Neural cell (in vitro differentiated cells): ENCODE measurements at regions not wholly inside any gene's neighbourhood (a gene's known extent, or its start where the extent isn't known, plus 50 kb on each side); places are given as distances from the start of the nearest gene placed in this dataset.

Source experiments
- H2AFZ ChIP-seq: fragments of 200-600, 300-800 bp; sonication (generic), shearing (Covaris generic); 2 replicates; pipeline ENCODE4 v1.6.0; 2014; ENCODE audit warnings: low read depth, mild to moderate bottlenecking, antibody characterized with exemption, low read length, moderate library complexity
- H3F3A ChIP-seq: fragments of 200-600 bp; shearing (Covaris generic); 2 replicates; pipeline ENCODE4 v1.6.1; 2016; ENCODE audit warnings: mild to moderate bottlenecking, moderate library complexity, mixed read lengths, antibody characterized with exemption, low read length; ENCODE audit not compliant: insufficient read depth, poor library complexity, severe bottlenecking
- H3K27ac ChIP-seq: fragments of 200-600, 300-800 bp; sonication (generic), shearing (Covaris generic); 2 replicates; pipeline ENCODE4 v1.5.1; 2014; ENCODE audit warnings: mild to moderate bottlenecking, low read length, moderate library complexity
- H3K27me3 ChIP-seq: fragments of 300-800, 200-600 bp; sonication (generic), shearing (Covaris generic); 2 replicates; pipeline ENCODE4 v1.6.0; 2014; ENCODE audit warnings: mild to moderate bottlenecking, low read depth, low read length, moderate library complexity; ENCODE audit not compliant: insufficient read depth
- H3K36me3 ChIP-seq: fragments of 300-800, 200-600 bp; sonication (generic), shearing (Covaris generic); 2 replicates; pipeline ENCODE4 v1.5.1; 2014; ENCODE audit warnings: mild to moderate bottlenecking, antibody characterized with exemption, low read length, moderate library complexity; ENCODE audit not compliant: insufficient read depth
- H3K4me2 ChIP-seq: fragments of 300-800, 200-600 bp; sonication (generic), shearing (Covaris generic); 2 replicates; pipeline ENCODE4 v1.6.0; 2014; ENCODE audit warnings: mild to moderate bottlenecking, low read length
- H3K4me3 ChIP-seq: fragments of 300-800, 200-600 bp; sonication (generic), shearing (Covaris generic); 2 replicates; pipeline ENCODE4 v1.5.1; 2014; ENCODE audit warnings: mild to moderate bottlenecking, low read length, moderate library complexity
- H3K79me2 ChIP-seq: fragments of 200-600 bp; shearing (Covaris generic); replicated peaks from 2 replicates; pipeline ENCODE4 v1.6.0; 2014; ENCODE audit warnings: mild to moderate bottlenecking, low read length, moderate library complexity; ENCODE audit not compliant: insufficient read depth
- H3K9ac ChIP-seq: fragments of 300-800, 200-600 bp; sonication (generic), shearing (Covaris generic); 2 replicates; pipeline ENCODE4 v1.6.1; 2016; ENCODE audit warnings: mild to moderate bottlenecking, low read length, mixed read lengths
- H3K9me2 ChIP-seq: fragments of 200-600 bp; shearing (Covaris generic); 2 replicates; pipeline ENCODE4 v1.6.1; 2016; ENCODE audit warnings: mild to moderate bottlenecking, low read length, mixed read lengths; ENCODE audit not compliant: insufficient read depth
- H3K9me3 ChIP-seq: fragments of 200-600, 300-800 bp; sonication (generic), shearing (Covaris generic); 2 replicates; pipeline ENCODE4 v1.6.1; 2016; ENCODE audit warnings: mild to moderate bottlenecking, mixed run types, low read length, moderate library complexity, mixed read lengths
- H4K20me1 ChIP-seq: fragments of 200-600 bp; shearing (Covaris generic); 2 replicates; pipeline ENCODE4 v1.6.1; 2016; ENCODE audit warnings: mild to moderate bottlenecking, mixed run types; ENCODE audit not compliant: insufficient read depth
- CTCF ChIP-seq: fragments of 450-650 bp; IDR thresholded peaks from 2 replicates; pipeline ENCODE4 v1.5.1; 2014; ENCODE audit warnings: antibody characterized with exemption, mild to moderate bottlenecking, moderate library complexity; ENCODE audit not compliant: poor library complexity, severe bottlenecking
- EP300 ChIP-seq: fragments of 450-650 bp; conservative IDR thresholded peaks from 2 replicates; pipeline ENCODE4 v1.6.1; 2014; ENCODE audit warnings: antibody characterized with exemption, mild to moderate bottlenecking, moderate library complexity; ENCODE audit not compliant: poor library complexity, severe bottlenecking
- EZH2 ChIP-seq: fragments of 200-600, 300-800 bp; shearing (Covaris generic), sonication (generic); IDR thresholded peaks from 2 replicates; pipeline ENCODE4 v1.6.1; 2014; ENCODE audit warnings: antibody characterized with exemption, low read length, borderline replicate concordance, mild to moderate bottlenecking; ENCODE audit not compliant: insufficient read depth, poor library complexity, severe bottlenecking
- MXI1 ChIP-seq: fragments of 450-650 bp; conservative IDR thresholded peaks from 2 replicates; pipeline ENCODE4 v1.6.1; 2014; ENCODE audit warnings: antibody characterized with exemption, mild to moderate bottlenecking; ENCODE audit not compliant: poor library complexity, severe bottlenecking
- POLR2AphosphoS5 ChIP-seq: IDR thresholded peaks from 2 replicates; pipeline ENCODE4 v1.6.1; 2012
- RAD21 ChIP-seq: fragments of 450-650 bp; conservative IDR thresholded peaks from 2 replicates; pipeline ENCODE4 v1.6.1; 2014; ENCODE audit warnings: antibody characterized with exemption, mild to moderate bottlenecking, moderate library complexity
- SMC3 ChIP-seq: fragments of 450-650 bp; conservative IDR thresholded peaks from 2 replicates; pipeline ENCODE4 v1.6.1; 2014; ENCODE audit warnings: antibody characterized with exemption, mild to moderate bottlenecking, moderate library complexity; ENCODE audit not compliant: poor library complexity
- TAF1 ChIP-seq: IDR thresholded peaks from 2 replicates; pipeline ENCODE4 v1.6.1; 2012; ENCODE audit warnings: low read depth
- TF ChIP-seq, protein P1 (sequence below): IDR thresholded peaks from 2 replicates; pipeline ENCODE4 v1.6.1; 2012; ENCODE audit warnings: borderline replicate concordance

GRCh38 chr3:81197386-81197785, 564.1 kb downstream of the GBE1 start:
- H4K20me1 ChIP-seq, result no peaks in the 10 kb centered on the region
- H3F3A ChIP-seq, result no peaks in the 10 kb centered on the region
- H3K9me3 ChIP-seq, result no peaks in the 10 kb centered on the region
- TF ChIP-seq RAD21 (no peak), POLR2AphosphoS5 (no peak), EZH2 (no peak), MXI1 (no peak), CTCF (no peak), TAF1 (no peak)
- TF ChIP-seq, protein P1, sequence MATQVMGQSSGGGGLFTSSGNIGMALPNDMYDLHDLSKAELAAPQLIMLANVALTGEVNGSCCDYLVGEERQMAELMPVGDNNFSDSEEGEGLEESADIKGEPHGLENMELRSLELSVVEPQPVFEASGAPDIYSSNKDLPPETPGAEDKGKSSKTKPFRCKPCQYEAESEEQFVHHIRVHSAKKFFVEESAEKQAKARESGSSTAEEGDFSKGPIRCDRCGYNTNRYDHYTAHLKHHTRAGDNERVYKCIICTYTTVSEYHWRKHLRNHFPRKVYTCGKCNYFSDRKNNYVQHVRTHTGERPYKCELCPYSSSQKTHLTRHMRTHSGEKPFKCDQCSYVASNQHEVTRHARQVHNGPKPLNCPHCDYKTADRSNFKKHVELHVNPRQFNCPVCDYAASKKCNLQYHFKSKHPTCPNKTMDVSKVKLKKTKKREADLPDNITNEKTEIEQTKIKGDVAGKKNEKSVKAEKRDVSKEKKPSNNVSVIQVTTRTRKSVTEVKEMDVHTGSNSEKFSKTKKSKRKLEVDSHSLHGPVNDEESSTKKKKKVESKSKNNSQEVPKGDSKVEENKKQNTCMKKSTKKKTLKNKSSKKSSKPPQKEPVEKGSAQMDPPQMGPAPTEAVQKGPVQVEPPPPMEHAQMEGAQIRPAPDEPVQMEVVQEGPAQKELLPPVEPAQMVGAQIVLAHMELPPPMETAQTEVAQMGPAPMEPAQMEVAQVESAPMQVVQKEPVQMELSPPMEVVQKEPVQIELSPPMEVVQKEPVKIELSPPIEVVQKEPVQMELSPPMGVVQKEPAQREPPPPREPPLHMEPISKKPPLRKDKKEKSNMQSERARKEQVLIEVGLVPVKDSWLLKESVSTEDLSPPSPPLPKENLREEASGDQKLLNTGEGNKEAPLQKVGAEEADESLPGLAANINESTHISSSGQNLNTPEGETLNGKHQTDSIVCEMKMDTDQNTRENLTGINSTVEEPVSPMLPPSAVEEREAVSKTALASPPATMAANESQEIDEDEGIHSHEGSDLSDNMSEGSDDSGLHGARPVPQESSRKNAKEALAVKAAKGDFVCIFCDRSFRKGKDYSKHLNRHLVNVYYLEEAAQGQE, result no peak
- H3K27me3 ChIP-seq, result no peaks in the 10 kb centered on the region
- H3K27ac ChIP-seq, result no peak overlapping the region
- H3K9ac ChIP-seq, result no peak overlapping the region
- no peak overlapping the region for H3K4me2 ChIP-seq
- no peaks in the 10 kb centered on the region for H3K79me2 ChIP-seq
- H3K36me3 ChIP-seq, result no peaks in the 10 kb centered on the region
- H2AFZ ChIP-seq, result no peak overlapping the region
- no peaks in the 10 kb centered on the region for H3K9me2 ChIP-seq
- H3K4me3 ChIP-seq, result no peak overlapping the region

- Histone ChIP-seq H3K9me3 (no peaks in the 10 kb centered on the region), H3F3A (no peaks in the 10 kb centered on the region), H3K9me2 (no peaks in the 10 kb centered on the region), H4K20me1 (no peaks in the 10 kb centered on the region), H2AFZ (no peak overlapping the region), H3K4me2 (no peak overlapping the region), H3K79me2 (no peaks in the 10 kb centered on the region), H3K4me3 (no peak overlapping the region), H3K36me3 (no peaks in the 10 kb centered on the region), H3K27ac (no peak overlapping the region), H3K9ac (no peak overlapping the region), H3K27me3 (no peaks in the 10 kb centered on the region)
- TF ChIP-seq MXI1 (no peak), RAD21 (no peak), TAF1 (no peak), EZH2 (no peak), POLR2AphosphoS5 (no peak), SMC3 (no peak), EP300 (no peak), CTCF (no peak)
- TF ChIP-seq, protein P1, result no peak
Measured at GRCh38 chr3:81195478-81195877, 566.0 kb downstream of the GBE1 start.
